ENCODE measurements at regions not wholly inside any gene's neighbourhood (a gene's known extent, or its start where the extent isn't known, plus 50 kb on each side); places are given as distances from the start of the nearest gene placed in this dataset.

DNA sequence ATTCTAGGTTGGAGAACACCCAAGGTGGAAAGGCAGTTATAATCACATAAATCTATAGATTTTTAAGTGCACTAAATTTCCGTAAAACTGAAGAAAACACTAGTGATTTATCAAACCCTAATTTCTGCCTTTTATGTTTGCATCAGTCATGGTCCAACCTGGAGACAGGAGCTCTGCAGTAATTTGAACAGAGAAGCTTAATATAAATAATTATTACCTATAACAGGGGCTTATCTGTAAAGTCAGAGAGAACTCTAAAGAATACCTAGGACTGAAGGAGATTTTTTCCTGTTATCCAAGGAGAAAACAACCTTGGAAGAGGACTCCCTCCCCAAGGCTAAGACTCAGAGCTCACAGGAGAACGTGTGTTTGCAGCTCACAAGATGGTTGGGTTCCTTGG lies 95.1 kb downstream of the MPP7 start:
- Histone ChIP-seq H3K4me3 (replicated peaks in 1 of 4; ENCODE audit: control extremely low read depth in 1 of 4, insufficient read depth in 1 of 4, low read depth in 3 of 4, low read length in 4 of 4) (no peak overlapping the region), H3K4me2 (ENCODE audit: extremely low read depth, insufficient read depth, low read length) (no peak overlapping the region), H3K9me3 (ENCODE audit: control insufficient read depth, insufficient read depth, low read depth, low read length) (no peaks in the 10 kb centered on the region), H3K27me3 (ENCODE audit: control insufficient read depth, insufficient read depth, low read length) (peaks cover 3% of the 10 kb centered on the region), H3K9ac (ENCODE audit: insufficient read depth, low read length) (no peak overlapping the region), H3K4me1 (ENCODE audit: control insufficient read depth, extremely low read depth, insufficient read depth, low read length) (no peaks in the 10 kb centered on the region), H3K36me3 (ENCODE audit: control insufficient read depth, insufficient read depth, low read length) (no peaks in the 10 kb centered on the region), H2AFZ (ENCODE audit: low read length) (no peak overlapping the region), H3K27ac (ENCODE audit: insufficient read depth, low read length) (no peak overlapping the region), H3K79me2 (ENCODE audit: control insufficient read depth, insufficient read depth, low read length) (no peaks in the 10 kb centered on the region), H4K20me1 (ENCODE audit: control insufficient read depth, extremely low read depth, insufficient read depth, low read length) (no peaks in the 10 kb centered on the region)
- TF ChIP-seq EZH2 (IDR thresholded peaks at IDR 0.05; ENCODE audit: low read length, missing control alignments) = no peak
- TF ChIP-seq, protein P1, sequence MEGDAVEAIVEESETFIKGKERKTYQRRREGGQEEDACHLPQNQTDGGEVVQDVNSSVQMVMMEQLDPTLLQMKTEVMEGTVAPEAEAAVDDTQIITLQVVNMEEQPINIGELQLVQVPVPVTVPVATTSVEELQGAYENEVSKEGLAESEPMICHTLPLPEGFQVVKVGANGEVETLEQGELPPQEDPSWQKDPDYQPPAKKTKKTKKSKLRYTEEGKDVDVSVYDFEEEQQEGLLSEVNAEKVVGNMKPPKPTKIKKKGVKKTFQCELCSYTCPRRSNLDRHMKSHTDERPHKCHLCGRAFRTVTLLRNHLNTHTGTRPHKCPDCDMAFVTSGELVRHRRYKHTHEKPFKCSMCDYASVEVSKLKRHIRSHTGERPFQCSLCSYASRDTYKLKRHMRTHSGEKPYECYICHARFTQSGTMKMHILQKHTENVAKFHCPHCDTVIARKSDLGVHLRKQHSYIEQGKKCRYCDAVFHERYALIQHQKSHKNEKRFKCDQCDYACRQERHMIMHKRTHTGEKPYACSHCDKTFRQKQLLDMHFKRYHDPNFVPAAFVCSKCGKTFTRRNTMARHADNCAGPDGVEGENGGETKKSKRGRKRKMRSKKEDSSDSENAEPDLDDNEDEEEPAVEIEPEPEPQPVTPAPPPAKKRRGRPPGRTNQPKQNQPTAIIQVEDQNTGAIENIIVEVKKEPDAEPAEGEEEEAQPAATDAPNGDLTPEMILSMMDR (conservative IDR thresholded peaks at IDR 0.05 in 1 of 2, IDR thresholded peaks at IDR 0.05 in 1 of 2; ENCODE audit: low read depth in 1 of 2, low read length in 2 of 2) = no peak
- no peak for DNase-seq (ENCODE audit: low read depth in 2 of 2)

DNA sequence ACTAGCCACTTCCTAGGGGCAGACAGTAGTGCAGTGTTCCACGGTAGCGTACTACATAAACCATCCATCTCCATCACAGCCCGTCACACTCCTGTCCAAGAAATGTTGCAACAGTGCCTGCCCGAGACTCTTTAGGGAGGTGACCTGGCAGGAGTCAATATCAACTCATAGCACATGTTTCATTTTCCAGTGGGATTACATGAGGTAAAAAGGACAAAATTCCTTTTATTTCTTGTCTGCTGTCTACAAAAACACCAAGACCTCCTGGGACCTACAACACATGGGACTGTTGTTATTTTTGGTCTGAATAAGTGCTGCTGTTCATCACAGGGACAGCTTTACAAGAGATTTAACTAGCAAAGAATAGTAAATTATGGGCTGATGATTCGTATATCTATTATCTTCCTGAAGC lies 99.9 kb downstream of the MPP7 start:
- H3K4me2 ChIP-seq (ENCODE audit: extremely low read depth, insufficient read depth, low read length) = no peak overlapping the region
- no peaks in the 10 kb centered on the region for H3K36me3 ChIP-seq (ENCODE audit: control insufficient read depth, insufficient read depth, low read length)
- peak; percentile 39 to 44 for DNase-seq (ENCODE audit: low read depth in 2 of 2)
- H3K27me3 ChIP-seq (ENCODE audit: control insufficient read depth, insufficient read depth, low read length) = peaks cover 4% of the 10 kb centered on the region
- no peak for TF ChIP-seq EZH2 (IDR thresholded peaks at IDR 0.05; ENCODE audit: low read length, missing control alignments)
- TF ChIP-seq, protein P1 (conservative IDR thresholded peaks at IDR 0.05 in 1 of 2, IDR thresholded peaks at IDR 0.05 in 1 of 2; ENCODE audit: low read depth in 1 of 2, low read length in 2 of 2) = no peak
- H3K27ac ChIP-seq (ENCODE audit: insufficient read depth, low read length) = no peak overlapping the region
- H2AFZ ChIP-seq (ENCODE audit: low read length) = no peak overlapping the region
- H4K20me1 ChIP-seq (ENCODE audit: control insufficient read depth, extremely low read depth, insufficient read depth, low read length) = no peaks in the 10 kb centered on the region
- no peaks in the 10 kb centered on the region for H3K4me1 ChIP-seq (ENCODE audit: control insufficient read depth, extremely low read depth, insufficient read depth, low read length)
- H3K79me2 ChIP-seq (ENCODE audit: control insufficient read depth, insufficient read depth, low read length) = no peaks in the 10 kb centered on the region
- H3K9ac ChIP-seq (ENCODE audit: insufficient read depth, low read length) = no peak overlapping the region
- no peak overlapping the region for H3K4me3 ChIP-seq (replicated peaks in 1 of 4; ENCODE audit: control extremely low read depth in 1 of 4, insufficient read depth in 1 of 4, low read depth in 3 of 4, low read length in 4 of 4)
- no peaks in the 10 kb centered on the region for H3K9me3 ChIP-seq (ENCODE audit: control insufficient read depth, insufficient read depth, low read depth, low read length)

DNA sequence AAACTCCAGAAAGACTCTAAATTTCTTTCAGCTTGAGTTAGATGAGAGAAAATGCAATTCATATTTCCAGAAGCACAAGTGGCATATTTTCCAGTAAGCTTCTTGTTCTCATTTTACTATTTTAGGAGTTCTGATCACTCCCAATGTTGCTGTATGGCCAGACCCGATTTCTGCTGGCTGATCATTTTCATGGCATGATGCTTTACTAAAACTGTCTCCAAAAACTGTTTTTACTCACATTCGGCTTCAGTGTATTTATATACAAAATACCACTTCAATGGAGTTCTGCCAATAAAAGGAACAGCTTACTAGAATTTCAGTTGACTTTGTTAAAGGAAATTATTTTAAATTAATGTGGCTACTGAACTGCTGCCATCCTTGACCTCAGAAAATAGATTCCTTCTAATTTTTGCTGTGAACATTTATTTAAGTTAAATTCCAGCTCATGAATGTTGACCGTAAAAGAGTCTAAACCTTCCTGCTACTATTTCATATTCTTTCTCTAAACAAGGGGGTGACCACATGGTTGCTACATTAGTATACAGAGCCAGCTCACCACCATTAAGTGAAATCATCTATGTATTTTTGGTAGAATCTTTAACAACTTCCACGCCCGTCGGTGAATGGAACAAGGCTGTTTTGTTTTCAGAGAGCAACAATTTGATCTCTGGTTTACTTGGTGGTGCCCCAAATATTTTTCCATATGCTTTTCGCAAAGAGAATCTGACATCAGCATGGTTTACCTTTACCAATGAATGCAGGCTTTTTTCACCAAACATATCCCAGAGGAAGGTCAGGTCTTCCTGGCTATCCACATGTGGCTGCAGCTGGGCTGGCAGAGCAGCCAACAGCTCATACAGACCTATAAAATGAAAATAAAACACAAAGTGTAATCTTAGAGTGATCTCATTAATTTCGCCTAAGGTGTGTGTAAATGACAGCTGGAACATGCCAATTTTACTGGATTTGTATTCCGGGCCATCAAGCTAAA lies 101.2 kb downstream of the MPP7 start:
- no peak overlapping the region for H3K4me2 ChIP-seq (ENCODE audit: extremely low read depth, insufficient read depth, low read length)
- peak; percentile 27 to 63 for DNase-seq (ENCODE audit: low read depth in 2 of 2)

More for the DNA sequence above, 101.2 kb downstream of the MPP7 start:
- H3K9ac ChIP-seq (ENCODE audit: insufficient read depth, low read length) = no peak overlapping the region
- H4K20me1 ChIP-seq (ENCODE audit: control insufficient read depth, extremely low read depth, insufficient read depth, low read length) = no peaks in the 10 kb centered on the region
- H3K27ac ChIP-seq (ENCODE audit: insufficient read depth, low read length) = no peak overlapping the region
- H3K4me1 ChIP-seq (ENCODE audit: control insufficient read depth, extremely low read depth, insufficient read depth, low read length) = no peaks in the 10 kb centered on the region
- H3K9me3 ChIP-seq (ENCODE audit: control insufficient read depth, insufficient read depth, low read depth, low read length) = no peaks in the 10 kb centered on the region
- H3K4me3 ChIP-seq (replicated peaks in 1 of 4; ENCODE audit: control extremely low read depth in 1 of 4, insufficient read depth in 1 of 4, low read depth in 3 of 4, low read length in 4 of 4) = no peak overlapping the region
- H3K79me2 ChIP-seq (ENCODE audit: control insufficient read depth, insufficient read depth, low read length) = no peaks in the 10 kb centered on the region
- TF ChIP-seq, protein P1 (conservative IDR thresholded peaks at IDR 0.05 in 1 of 2, IDR thresholded peaks at IDR 0.05 in 1 of 2; ENCODE audit: low read depth in 1 of 2, low read length in 2 of 2) = no peak
- TF ChIP-seq EZH2 (IDR thresholded peaks at IDR 0.05; ENCODE audit: low read length, missing control alignments) = no peak
- no peak overlapping the region for H2AFZ ChIP-seq (ENCODE audit: low read length)
- H3K36me3 ChIP-seq (ENCODE audit: control insufficient read depth, insufficient read depth, low read length) = no peaks in the 10 kb centered on the region
- peaks cover 4% of the 10 kb centered on the region for H3K27me3 ChIP-seq (ENCODE audit: control insufficient read depth, insufficient read depth, low read length)
